Stimulated activated CD4-positive, alpha-beta T cell treated with anti-CD3 and anti-CD28 coated beads, Interleukin-2, amount 100 ng/mL, for 4 hours (primary cell): ENCODE measurements at regions not wholly inside any gene's neighbourhood (a gene's known extent, or its start where the extent isn't known, plus 50 kb on each side); places are given as distances from the start of the nearest gene placed in this dataset.
"Not testable (repeated sequence)": the region's sequence is repeated elsewhere in the genome, so short reads cannot be mapped to it uniquely, and the experiment has no call there.

Experiments
- DNase-seq: peaks from one replicate; pipeline ENCODE4 v3.0.0-alpha.2; 2020; ENCODE audit warnings: low read depth

GRCh38 chr5:126056851-126057622 is 366.2 kb upstream of the GRAMD2B start:
- DNase-seq = no peak

- not testable (repeated sequence) for DNase-seq
Measured at GRCh38 chr5:126058392-126058791, 364.8 kb upstream of the GRAMD2B start.

DNA sequence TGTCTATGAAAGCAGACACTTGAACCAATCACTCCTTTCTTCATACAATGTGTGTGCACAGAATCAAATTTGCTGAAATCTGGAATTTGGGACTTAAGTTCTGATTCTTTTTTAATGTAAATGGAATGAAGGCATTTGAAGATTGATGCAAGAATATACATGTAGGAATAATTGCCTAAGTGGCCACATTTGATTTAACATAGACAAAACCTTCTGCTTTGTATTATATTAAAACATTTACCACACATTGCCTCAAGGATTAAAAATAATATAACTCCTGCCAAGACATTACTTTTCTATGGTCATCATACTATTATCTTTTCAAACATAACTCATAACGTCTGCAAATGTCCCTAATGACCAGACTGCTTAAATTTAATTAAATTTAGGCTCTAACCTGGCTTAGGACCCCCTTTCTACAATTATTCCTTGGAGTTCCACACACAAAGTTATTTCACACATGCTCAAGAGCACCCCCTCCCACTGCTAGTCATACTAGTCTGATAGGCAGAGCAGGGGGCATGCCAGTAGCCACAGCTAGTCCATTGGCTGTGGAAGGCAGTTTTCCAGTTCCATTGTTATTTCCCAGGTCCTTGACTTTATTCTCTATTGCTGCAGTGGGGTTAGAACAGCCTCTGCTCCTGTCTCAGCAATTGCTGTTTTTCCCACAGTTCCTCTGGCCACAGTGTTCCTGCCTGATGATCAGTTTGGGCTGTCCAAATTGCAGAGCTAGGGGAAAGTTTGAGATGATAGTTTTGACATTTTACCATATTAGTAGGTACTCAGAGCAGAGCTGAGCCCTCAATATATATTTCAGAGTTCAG is 360.6 kb upstream of the GRAMD2B start:
- DNase-seq = no peak

DNA sequence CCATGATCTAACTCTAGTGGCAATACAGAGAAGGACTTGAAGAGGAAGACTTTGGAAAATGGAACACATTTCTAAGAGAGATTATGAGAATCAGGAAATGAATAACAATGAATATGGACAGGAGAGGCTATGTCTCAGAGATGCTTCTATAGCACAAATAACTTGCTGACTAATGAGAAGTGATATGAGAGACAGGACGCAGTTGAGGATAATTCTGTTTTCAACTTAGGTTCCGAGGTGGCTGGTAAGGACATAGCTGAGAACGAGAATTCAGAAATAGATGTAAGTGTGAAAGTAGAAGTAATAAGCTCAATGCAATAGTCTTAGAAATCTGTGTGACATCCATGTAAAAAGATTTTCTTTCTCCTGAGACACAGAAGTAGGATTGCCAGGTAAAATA is 358.1 kb upstream of the GRAMD2B start:
- no peak for DNase-seq

DNA sequence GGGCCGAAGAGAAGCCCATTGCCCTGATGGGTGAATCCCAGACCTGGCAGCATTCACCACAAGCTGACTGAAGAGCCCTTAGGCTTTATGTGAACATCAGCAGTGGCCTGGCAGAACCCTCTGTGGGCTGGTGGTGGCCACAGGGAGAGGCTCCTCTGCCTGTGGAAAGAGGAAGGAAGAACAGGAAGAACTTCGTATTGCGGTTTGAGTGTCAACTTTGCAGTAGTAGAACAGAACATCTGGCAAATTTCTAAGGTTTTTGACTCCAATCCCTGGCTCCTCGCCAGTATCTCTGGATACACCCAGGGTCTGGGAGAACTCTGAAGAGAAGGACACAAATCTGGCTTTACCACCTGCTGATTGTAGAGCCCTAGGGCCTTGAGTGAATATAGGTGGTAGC is 356.4 kb upstream of the GRAMD2B start:
- no peak for DNase-seq

DNA sequence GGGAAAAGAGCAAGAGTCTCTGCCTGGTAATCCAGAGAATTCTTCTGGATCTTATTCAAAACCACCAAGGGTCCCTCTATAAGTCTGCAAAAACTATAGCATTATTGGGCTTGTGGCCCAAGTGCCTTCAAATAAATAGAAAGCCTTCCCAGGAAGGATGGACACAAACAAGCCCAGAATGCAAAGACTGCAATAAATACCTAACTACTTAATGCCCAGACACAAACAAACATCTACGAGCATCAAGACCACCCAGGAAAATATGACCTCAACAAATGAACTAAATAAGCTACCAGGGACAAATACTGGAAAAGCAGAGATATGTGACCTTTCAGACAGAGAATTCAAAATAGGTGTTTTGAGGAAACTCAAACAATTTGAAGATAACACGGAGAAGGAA is 355.8 kb upstream of the GRAMD2B start:
- no peak for DNase-seq

DNA sequence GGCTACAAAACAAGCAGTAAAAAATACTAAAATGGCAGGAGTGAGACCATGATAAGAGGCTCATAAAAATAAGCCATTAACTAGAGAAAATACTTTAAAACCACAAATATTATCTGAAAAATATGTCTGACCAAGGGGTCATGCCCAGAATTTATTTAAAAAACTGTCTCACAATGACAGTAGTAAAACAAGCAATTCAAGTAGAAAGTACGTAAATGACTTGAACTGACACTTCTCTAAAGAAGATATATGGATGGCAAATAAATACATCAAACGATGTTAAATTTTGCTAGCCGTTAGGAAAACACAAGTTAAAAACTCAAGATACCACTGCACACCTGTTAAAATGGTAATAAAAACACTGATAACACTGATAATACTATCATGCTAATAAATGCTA is 353.9 kb upstream of the GRAMD2B start:
- DNase-seq = no peak

GRCh38 chr5:126070481-126070880 is 352.7 kb upstream of the GRAMD2B start:
- DNase-seq = no peak

GRCh38 chr5:126074538-126074937 is 348.7 kb upstream of the GRAMD2B start:
- DNase-seq = no peak

GRCh38 chr5:126079266-126079665 is 343.9 kb upstream of the GRAMD2B start:
- no peak for DNase-seq

DNA sequence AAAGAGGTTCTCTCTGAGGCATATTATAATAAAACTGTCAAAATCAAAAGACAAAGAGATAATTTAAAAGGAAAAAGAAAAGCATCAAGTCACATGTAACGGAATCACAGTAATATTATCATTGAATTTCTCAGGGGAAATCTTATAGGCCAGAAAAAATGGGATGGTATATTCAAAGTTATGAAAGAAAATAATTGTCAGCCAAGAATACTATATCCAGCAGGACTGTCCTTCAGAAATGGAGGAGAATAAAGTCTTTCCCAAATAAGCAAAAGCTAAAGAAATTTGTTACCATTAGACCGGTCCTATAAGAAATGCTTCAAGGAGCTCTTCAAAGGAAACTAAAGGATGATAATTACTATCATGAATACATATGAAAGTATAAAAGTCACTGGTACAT is 342.0 kb upstream of the GRAMD2B start:
- DNase-seq = no peak

DNA sequence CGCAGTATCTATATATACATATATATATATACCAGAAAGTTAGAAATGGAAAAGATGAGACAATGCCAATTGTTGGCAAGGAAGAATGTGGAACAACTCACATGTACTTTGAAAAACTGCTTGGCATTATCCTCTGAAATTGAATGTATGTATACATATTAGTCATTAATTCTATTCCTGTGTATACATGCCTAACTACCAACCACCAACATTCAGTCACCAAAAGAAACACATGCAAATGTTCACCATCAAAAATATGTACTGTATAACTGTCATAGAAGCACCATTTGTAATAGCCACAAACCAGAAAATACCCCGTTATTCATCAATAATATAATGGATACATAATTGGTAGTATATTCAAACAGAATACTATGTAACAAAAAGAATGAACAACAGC is 330.2 kb upstream of the GRAMD2B start:
- DNase-seq = no peak

DNA sequence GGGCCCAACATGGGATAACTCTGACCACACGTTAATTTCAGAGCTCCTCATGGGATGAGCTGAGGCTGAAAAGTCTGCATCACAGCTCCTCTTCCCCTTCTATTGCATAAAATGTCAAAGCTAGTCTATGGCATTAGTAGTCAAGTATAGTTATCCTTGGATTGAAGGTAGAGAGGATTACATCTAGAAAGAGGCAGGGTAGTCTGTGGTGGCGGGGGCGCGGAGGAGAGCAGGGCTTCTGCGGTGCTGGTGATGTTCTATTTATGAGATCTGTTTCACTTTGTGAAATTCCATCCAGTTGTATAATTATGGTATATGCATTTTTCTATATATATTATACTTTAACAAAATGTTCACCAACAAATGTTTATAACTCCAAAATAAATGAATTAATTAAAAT is 329.5 kb upstream of the GRAMD2B start:
- no peak for DNase-seq

- DNase-seq = no peak
Measured at GRCh38 chr5:126094991-126095390, 328.2 kb upstream of the GRAMD2B start.

- DNase-seq = no peak
Measured at GRCh38 chr5:126096442-126097006, 326.7 kb upstream of the GRAMD2B start.

DNA sequence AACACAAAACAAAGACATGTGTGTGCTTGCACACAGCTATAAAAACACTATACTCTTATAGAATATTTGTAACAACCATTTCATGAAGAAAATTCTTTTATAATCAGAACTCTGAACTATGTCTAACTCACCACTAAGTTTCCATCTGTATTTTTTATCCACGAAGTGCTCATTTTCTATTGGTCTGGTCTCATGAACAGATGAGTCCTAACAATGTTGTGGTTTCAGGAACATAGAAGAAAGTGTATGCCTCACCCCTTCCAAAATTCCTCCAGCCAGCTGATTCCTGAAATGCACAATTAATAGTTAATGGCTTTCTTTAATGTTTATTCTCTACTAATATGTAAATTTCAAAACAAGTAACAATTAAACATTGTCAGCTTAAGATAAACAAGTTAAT is 325.3 kb upstream of the GRAMD2B start:
- no peak for DNase-seq

DNA sequence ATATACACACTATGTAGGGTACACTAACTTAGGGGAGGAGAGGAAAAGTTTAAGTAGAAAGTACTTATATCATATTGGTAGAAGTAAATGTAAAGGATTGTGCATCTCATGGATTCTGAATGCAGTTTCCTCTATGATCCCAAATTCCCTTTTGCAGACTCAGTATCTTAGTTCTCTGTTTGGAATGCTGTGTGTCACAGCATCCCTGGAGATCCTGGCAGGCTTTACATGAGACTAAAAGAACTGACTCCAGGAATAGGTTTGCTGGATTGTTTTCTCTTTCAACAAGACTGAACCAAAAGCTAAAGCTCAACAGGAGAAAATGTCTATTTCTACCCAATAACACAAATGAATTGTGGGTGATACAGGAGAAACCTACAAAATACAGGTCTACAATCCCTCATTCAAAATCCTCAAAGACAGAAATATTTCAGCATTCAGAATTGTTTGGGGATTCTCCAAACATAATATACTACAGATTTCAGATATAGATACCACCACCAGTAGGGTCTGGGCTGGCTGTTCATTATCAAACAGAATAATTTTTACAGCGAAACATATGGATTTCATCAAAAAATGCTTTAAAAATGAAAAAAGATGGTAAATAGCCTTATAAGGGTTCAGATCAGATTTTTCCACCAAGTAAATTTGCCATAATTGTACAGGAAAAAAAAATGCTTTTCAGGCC is 324.7 kb upstream of the GRAMD2B start:
- no peak for DNase-seq

GRCh38 chr5:126099077-126099476 is 324.1 kb upstream of the GRAMD2B start:
- no peak for DNase-seq

DNA sequence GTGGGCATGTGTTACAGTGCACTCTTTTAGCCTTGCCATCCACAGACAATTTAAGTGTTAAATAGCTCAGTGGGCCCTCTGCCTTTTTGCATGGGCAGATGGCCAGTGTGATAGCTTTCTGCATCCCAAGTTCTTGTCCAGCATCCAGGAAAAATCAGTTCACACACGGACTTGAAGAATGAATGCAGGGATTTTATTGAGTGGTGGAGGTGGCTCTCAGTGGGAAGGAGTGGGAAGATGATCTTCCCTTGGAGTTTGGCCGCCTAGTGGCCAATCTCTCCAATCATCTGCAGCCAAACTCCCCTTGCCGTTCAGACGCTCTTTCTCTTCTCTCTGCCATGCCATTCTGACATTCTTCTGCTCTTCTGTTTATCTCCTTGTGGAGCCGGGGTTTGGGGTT is 322.4 kb upstream of the GRAMD2B start:
- no peak for DNase-seq

GRCh38 chr5:126101901-126102300 is 321.3 kb upstream of the GRAMD2B start:
- no peak for DNase-seq

DNA sequence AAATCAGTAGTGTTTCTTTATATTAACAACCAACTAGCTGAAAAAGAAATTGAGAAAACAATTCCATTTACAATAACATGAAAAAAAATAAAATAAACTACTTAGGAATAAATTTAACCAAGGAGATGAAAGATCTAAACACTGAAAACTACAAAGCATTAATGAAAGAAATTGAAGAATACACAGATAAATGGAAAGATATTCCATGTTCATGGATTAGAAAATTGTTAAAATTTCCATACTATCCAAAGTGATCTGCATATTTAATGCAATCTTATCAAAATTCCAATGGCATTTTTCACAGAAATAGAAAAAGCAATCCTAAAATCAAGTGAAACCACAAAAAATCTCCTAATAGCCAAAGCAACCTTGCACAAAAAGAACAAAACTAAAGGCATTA is 320.2 kb upstream of the GRAMD2B start:
- no peak for DNase-seq

GRCh38 chr5:126103868-126104267 is 319.3 kb upstream of the GRAMD2B start:
- no peak for DNase-seq

GRCh38 chr5:126104341-126104740 is 318.9 kb upstream of the GRAMD2B start:
- no peak for DNase-seq
